ENCODE measurements at regions not wholly inside any gene's neighbourhood (a gene's known extent, or its start where the extent isn't known, plus 50 kb on each side); places are given as distances from the start of the nearest gene placed in this dataset.

GRCh38 chr6:48996461-48997119 lies 466.5 kb downstream of the MMUT start:
- Histone ChIP-seq H3K9me2 (ENCODE audit: insufficient read depth) (no peaks in the 10 kb centered on the region; the same call in 1 of the 2 replicates), H3K36me3 (ENCODE audit: low read depth) (no peaks in the 10 kb centered on the region), H3K9me3 (ENCODE audit: insufficient read depth, low read depth) (no peaks in the 10 kb centered on the region), H2AFZ (no peak overlapping the region), H3K27ac (no peak overlapping the region), H3K4me1 (replicated peaks; ENCODE audit: insufficient read depth) (no peaks in the 10 kb centered on the region), H3F3A (ENCODE audit: insufficient read depth, low read depth) (no peaks in the 10 kb centered on the region), H4K20me1 (ENCODE audit: insufficient read depth) (no peaks in the 10 kb centered on the region), H3K79me2 (ENCODE audit: low read depth) (no peaks in the 10 kb centered on the region), H3K4me3 (no peak overlapping the region), H3K4me2 (no peak overlapping the region), H3K27me3 (ENCODE audit: insufficient read depth, low read depth) (no peaks in the 10 kb centered on the region)
- no TSS peak for BruUV-seq (replicated peaks)
- TF ChIP-seq EZH2 (IDR thresholded peaks at IDR 0.05; ENCODE audit: low read depth), result no peak
- no peak for TF ChIP-seq CTCF (conservative IDR thresholded peaks at IDR 0.05)
- CTCF ChIA-PET, result no interaction called here
- POLR2A ChIA-PET (ENCODE audit: unreplicated experiment), result no interaction called here
- intact Hi-C loops (cut with micrococcal nuclease; ENCODE audit: unreplicated experiment), result no loop called here
- no peak for DNase-seq

GRCh38 chr6:48994811-48995210 lies 468.2 kb downstream of the MMUT start:
- TF ChIP-seq CTCF (conservative IDR thresholded peaks at IDR 0.05) (no peak), EZH2 (IDR thresholded peaks at IDR 0.05; ENCODE audit: low read depth) (no peak)
- Histone ChIP-seq H3K9me3 (ENCODE audit: insufficient read depth, low read depth) (no peaks in the 10 kb centered on the region), H3K36me3 (ENCODE audit: low read depth) (no peaks in the 10 kb centered on the region), H3K4me3 (no peak overlapping the region), H3K79me2 (ENCODE audit: low read depth) (no peaks in the 10 kb centered on the region), H3K4me1 (replicated peaks; ENCODE audit: insufficient read depth) (no peaks in the 10 kb centered on the region), H3K4me2 (no peak overlapping the region), H4K20me1 (ENCODE audit: insufficient read depth) (no peaks in the 10 kb centered on the region), H3F3A (ENCODE audit: insufficient read depth, low read depth) (no peaks in the 10 kb centered on the region), H3K27me3 (ENCODE audit: insufficient read depth, low read depth) (no peaks in the 10 kb centered on the region), H3K9me2 (ENCODE audit: insufficient read depth) (no peaks in the 10 kb centered on the region; the same call in 1 of the 2 replicates), H2AFZ (no peak overlapping the region), H3K27ac (no peak overlapping the region)
- intact Hi-C loops (cut with micrococcal nuclease; ENCODE audit: unreplicated experiment), result no loop called here
- BruUV-seq (replicated peaks), result no TSS peak
- CTCF ChIA-PET, result no interaction called here
- DNase-seq, result no peak
- POLR2A ChIA-PET (ENCODE audit: unreplicated experiment), result no interaction called here

GRCh38 chr6:48990739-48991138 lies 472.3 kb downstream of the MMUT start:
- Histone ChIP-seq H3K9me3 (ENCODE audit: insufficient read depth, low read depth) (no peaks in the 10 kb centered on the region), H3K4me1 (replicated peaks; ENCODE audit: insufficient read depth) (no peaks in the 10 kb centered on the region), H3K4me2 (no peak overlapping the region), H4K20me1 (ENCODE audit: insufficient read depth) (no peaks in the 10 kb centered on the region), H3K9me2 (ENCODE audit: insufficient read depth) (no peaks in the 10 kb centered on the region), H3F3A (ENCODE audit: insufficient read depth, low read depth) (no peaks in the 10 kb centered on the region), H3K27me3 (ENCODE audit: insufficient read depth, low read depth) (no peaks in the 10 kb centered on the region), H3K36me3 (ENCODE audit: low read depth) (no peaks in the 10 kb centered on the region), H3K79me2 (ENCODE audit: low read depth) (no peaks in the 10 kb centered on the region), H3K27ac (no peak overlapping the region), H3K4me3 (no peak overlapping the region), H2AFZ (no peak overlapping the region)
- TF ChIP-seq EZH2 (IDR thresholded peaks at IDR 0.05; ENCODE audit: low read depth) (no peak), CTCF (conservative IDR thresholded peaks at IDR 0.05) (no peak)
- intact Hi-C loops (cut with micrococcal nuclease; ENCODE audit: unreplicated experiment), result no loop called here
- BruUV-seq (replicated peaks), result no TSS peak
- ChIA-PET CTCF (no interaction called here), POLR2A (ENCODE audit: unreplicated experiment) (no interaction called here)
- DNase-seq, result no peak

Data from PC-9 (cell line).